Activated T-cell treated with anti-CD3 and anti-CD28 coated beads, Interleukin-2, amount 50 U/mL, for 72 hours (primary cell): ENCODE measurements at regions not wholly inside any gene's neighbourhood (a gene's known extent, or its start where the extent isn't known, plus 50 kb on each side); places are given as distances from the start of the nearest gene placed in this dataset.
"Not testable (repeated sequence)": the region's sequence is repeated elsewhere in the genome, so short reads cannot be mapped to it uniquely, and the experiment has no call there.

ENCODE experiments used
- ATAC-seq, 2 donors: fragments of 150-1000 bp; cut with Tn5 transposase; replicated peaks in 1 of 2; 2 replicates each; pipeline ENCODE4 v1.10.0; 2021; ENCODE audit warnings: moderate library complexity in 2 of 2, mild to moderate bottlenecking in 1 of 2
- DNase-seq, 2 donors: peaks; one replicate each; pipeline ENCODE4 v3.0.0; 2021 to 2022; ENCODE audit warnings: mixed read lengths in 1 of 2
- H3K27ac Mint-ChIP-seq: one replicate; pipeline ENCODE4 v1.8.0; 2022; ENCODE audit warnings: mild to moderate bottlenecking, moderate library complexity, mixed read lengths
- H3K27me3 Mint-ChIP-seq: one replicate; pipeline ENCODE4 v1.8.0; 2022; ENCODE audit warnings: low read depth, mixed read lengths
- H3K36me3 Mint-ChIP-seq, 2 donors: one replicate each; pipeline ENCODE4 v1.8.0; 2022; ENCODE audit warnings: mixed read lengths in 2 of 2, mild to moderate bottlenecking in 1 of 2; ENCODE audit not compliant: insufficient read depth in 2 of 2
- H3K4me1 Mint-ChIP-seq: one replicate; pipeline ENCODE4 v1.8.0; 2022; ENCODE audit warnings: low read depth, mixed read lengths
- H3K4me3 Mint-ChIP-seq, 2 donors: one replicate each; pipeline ENCODE4 v1.8.0; 2022; ENCODE audit warnings: mild to moderate bottlenecking in 2 of 2, mixed read lengths in 2 of 2, moderate library complexity in 2 of 2
- H3K9me3 Mint-ChIP-seq, 2 donors: one replicate each; pipeline ENCODE4 v1.8.0; 2022; ENCODE audit warnings: mixed read lengths in 2 of 2

DNA sequence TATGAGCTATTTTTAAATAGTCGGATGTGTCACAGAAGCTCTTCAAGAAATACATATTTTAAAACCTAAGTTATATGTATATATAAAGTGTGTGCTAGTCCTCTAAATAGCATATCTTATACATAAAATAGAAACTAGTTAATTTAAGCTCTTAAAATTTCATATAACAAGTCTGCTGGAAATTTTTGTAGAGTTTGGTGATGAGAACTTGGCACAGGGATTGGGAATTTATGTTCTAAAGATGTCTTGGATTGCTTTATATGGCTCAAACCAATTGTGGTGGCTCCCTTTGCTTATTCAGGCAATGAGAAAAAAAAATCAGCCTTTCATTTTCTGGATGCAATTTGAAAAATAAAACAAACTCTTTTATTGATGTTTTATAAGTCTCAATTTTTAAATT, 142.8 kb upstream of the KCNJ3 start:
- Mint-ChIP-seq H3K9me3 (peaks cover 0 to 2% of the 10 kb centered on the region in 2 donors), H3K36me3 (no peaks in the 10 kb centered on the region), H3K4me1 (no peaks in the 10 kb centered on the region), H3K27me3 (no peaks in the 10 kb centered on the region), H3K27ac (no peak overlapping the region), H3K4me3 (no peak overlapping the region)
- ATAC-seq (no peak), DNase-seq (no peak)

DNA sequence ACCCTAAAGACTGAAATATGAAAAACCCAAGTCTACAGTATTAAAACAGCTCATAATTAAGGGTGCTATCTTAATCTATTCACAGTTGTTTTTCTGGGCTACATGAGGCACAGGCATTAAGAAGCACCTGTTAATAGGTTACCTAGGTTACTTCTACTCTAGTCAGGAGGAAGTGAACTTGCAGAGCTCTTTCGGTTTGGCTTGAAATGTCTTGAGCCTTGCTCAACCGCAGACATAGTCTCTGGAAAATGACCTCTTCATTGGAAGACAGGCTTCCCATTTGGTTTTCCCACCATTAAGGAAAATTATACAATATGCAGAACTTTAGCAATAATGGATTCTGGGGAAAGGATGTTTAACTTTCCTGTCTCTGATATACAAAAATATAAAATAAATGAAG, 142.3 kb upstream of the KCNJ3 start:
- no peak for ATAC-seq
- no peaks in the 10 kb centered on the region for H3K27me3 Mint-ChIP-seq

DNA sequence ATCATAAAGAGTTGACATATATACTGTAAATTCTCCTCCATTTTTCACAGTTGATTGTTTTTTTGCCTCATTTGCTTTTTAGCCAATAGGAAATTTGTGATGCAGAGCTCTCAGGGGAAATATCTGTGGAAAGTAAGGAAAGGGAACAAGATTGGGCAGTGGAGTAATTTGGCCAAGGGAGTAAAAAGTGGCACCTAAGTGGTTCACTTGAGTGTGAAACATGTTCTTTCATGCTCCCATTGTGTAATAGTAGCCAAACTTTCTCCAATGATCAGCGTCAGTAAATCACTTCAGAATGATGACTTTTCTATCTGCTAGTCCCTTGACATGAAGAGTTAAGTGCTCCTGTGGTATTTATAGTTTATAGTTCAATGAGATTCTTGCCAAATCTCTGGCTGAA, 141.9 kb upstream of the KCNJ3 start:
- no peak overlapping the region for H3K27ac Mint-ChIP-seq

More for the DNA sequence above, 142.3 kb upstream of the KCNJ3 start:
- DNase-seq: no peak
- H3K4me3 Mint-ChIP-seq: no peak overlapping the region
- H3K4me1 Mint-ChIP-seq: no peaks in the 10 kb centered on the region
- no peak overlapping the region for H3K27ac Mint-ChIP-seq
- no peaks in the 10 kb centered on the region for H3K36me3 Mint-ChIP-seq
- H3K9me3 Mint-ChIP-seq: peaks cover 0 to 2% of the 10 kb centered on the region in 2 donors

DNA sequence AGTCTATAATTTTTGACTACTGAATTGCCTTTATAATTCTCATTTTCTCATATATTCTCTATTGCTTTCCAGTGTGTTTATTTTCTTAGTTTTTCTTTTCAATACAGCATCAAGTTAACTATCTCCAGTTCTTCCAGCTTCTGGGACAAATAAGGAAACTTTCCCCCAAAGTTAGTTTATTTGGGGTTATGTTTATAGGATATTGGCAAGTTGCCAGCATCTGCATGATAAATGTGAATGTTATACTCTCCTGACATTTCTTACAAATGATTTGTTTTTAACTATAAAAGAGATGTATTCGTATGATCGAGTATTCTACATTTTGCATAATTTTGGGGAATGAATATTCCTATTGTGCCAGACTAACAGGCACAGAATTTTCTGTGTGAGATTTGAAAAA, 140.6 kb upstream of the KCNJ3 start:
- no peak for ATAC-seq
- H3K36me3 Mint-ChIP-seq: no peaks in the 10 kb centered on the region
- H3K27ac Mint-ChIP-seq: no peak overlapping the region
- no peaks in the 10 kb centered on the region for H3K4me1 Mint-ChIP-seq
- no peaks in the 10 kb centered on the region for H3K9me3 Mint-ChIP-seq
- no peak overlapping the region for H3K4me3 Mint-ChIP-seq
- no peak for DNase-seq
- no peaks in the 10 kb centered on the region for H3K27me3 Mint-ChIP-seq

More for the DNA sequence above, 141.9 kb upstream of the KCNJ3 start:
- peaks cover 0 to 2% of the 10 kb centered on the region in 2 donors for H3K9me3 Mint-ChIP-seq
- H3K27me3 Mint-ChIP-seq: no peaks in the 10 kb centered on the region
- H3K4me3 Mint-ChIP-seq: no peak overlapping the region
- H3K36me3 Mint-ChIP-seq: no peaks in the 10 kb centered on the region
- ATAC-seq (no peak), DNase-seq (no peak)
- H3K4me1 Mint-ChIP-seq: no peaks in the 10 kb centered on the region

DNA sequence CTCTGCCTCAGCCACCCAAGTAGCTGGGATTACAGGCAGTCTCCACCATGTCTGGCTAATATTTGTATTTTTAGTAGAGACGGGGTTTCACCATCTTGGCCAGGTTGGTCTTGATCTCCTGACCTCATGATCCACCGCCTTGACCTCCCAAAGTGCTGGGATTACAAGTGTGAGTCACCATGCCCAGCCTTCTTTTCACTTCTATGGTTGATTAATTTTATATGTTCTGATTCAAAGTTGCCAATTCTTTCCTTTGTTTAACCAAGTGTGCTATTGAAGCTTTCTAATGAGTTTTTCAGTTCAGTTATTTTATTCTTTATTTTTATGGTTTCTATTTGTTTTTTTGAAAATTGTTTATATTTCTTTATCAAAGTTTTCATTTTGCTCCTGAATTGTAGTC, 133.1 kb upstream of the KCNJ3 start:
- H3K9me3 Mint-ChIP-seq: peaks cover 4% of the 10 kb centered on the region in 2 donors
- H3K4me1 Mint-ChIP-seq: no peaks in the 10 kb centered on the region
- no peaks in the 10 kb centered on the region for H3K36me3 Mint-ChIP-seq
- no peak overlapping the region for H3K27ac Mint-ChIP-seq
- ATAC-seq (no peak), DNase-seq (no peak)
- H3K4me3 Mint-ChIP-seq: no peak overlapping the region
- no peaks in the 10 kb centered on the region for H3K27me3 Mint-ChIP-seq

DNA sequence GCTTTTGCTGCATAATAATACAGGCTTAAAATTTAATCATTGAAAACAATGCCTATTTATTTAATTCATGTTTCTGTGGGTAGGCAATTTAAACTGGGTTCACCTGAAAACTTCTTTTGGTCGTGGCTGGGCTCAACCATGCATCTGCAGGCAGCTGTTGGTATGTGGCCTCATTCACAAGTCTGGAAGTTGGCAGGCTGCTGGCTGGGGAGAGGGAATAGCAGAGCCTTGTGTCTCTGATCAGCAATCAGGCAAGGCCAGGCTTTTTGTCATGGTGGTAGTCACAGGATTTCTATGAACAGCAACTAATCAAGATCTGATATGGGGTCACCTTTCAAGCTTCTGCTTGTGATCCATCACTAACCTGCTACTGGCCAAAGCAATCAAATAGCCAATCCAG, 130.1 kb upstream of the KCNJ3 start:
- no peak overlapping the region for H3K27ac Mint-ChIP-seq
- H3K4me3 Mint-ChIP-seq: no peak overlapping the region
- no peaks in the 10 kb centered on the region for H3K36me3 Mint-ChIP-seq
- no peaks in the 10 kb centered on the region for H3K27me3 Mint-ChIP-seq
- no peaks in the 10 kb centered on the region for H3K4me1 Mint-ChIP-seq
- ATAC-seq: no peak
- peaks cover 2 to 4% of the 10 kb centered on the region in 2 donors for H3K9me3 Mint-ChIP-seq
- DNase-seq: no peak

DNA sequence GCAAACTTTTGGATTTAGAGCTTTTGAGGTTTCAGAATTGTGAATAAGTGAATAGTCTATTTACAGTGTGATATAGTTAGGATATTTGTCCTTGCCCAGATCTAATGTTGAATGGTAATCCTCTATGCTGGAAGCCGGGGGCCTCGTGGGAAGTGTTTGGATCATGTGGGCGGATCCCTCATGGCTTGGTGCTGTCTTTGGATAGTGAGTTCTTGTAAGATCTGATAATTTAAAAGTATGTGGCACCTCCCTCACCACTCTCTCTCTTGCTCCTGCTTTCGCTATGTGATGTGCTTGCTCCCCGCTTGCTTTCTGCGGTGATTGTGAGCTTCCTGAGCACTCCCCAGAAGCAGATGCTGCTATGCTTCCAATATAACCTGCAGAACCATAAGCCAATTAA, 128.0 kb upstream of the KCNJ3 start:
- Mint-ChIP-seq H3K4me1 (no peaks in the 10 kb centered on the region), H3K27ac (no peak overlapping the region), H3K36me3 (no peaks in the 10 kb centered on the region), H3K4me3 (no peak overlapping the region), H3K27me3 (no peaks in the 10 kb centered on the region), H3K9me3 (no peaks in the 10 kb centered on the region)
- DNase-seq: no peak
- no peak for ATAC-seq

DNA sequence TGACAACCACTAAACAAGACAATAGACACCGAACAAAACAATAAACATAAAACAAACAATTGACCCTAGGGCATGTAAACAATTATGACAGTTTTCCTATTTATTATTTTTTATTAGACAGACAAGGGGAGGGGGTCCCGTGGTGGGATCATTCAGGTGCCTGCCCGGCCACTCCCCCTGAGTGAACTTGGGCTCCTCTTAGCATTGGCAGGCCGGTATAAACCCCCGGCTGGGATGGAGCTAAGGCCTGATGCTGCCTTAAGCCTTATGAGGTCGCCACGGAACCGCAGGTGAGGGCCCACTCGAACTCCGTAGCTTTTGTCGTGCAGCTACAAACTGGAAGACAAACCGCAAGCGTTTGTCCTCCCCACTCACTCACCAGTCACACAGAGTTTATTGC, 121.8 kb upstream of the KCNJ3 start:
- not testable (repeated sequence) for H3K27ac Mint-ChIP-seq, H3K9me3 Mint-ChIP-seq, H3K36me3 Mint-ChIP-seq, DNase-seq, ATAC-seq, H3K4me3 Mint-ChIP-seq, H3K4me1 Mint-ChIP-seq, H3K27me3 Mint-ChIP-seq

DNA sequence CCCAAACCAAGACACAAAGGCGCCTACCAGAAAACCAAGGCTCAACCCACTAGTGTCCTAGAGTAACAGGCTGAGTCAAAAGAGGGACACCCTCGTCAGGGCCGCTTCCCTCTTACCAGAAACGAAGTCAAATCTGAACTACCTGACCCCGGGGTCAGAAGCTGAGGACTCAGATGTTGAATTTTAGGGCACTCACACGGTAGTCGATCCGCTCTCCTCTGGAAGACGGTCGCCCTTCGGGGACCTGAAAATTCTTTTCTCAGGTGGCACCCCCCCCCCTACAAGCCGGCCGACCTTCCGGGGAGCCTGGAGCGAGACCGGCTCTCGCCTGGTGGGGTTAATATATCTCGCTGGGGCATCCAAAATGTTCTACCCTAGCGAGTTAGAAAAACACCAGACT, 121.1 kb upstream of the KCNJ3 start:
- no peaks in the 10 kb centered on the region for H3K4me1 Mint-ChIP-seq
- H3K27ac Mint-ChIP-seq: no peak overlapping the region
- H3K27me3 Mint-ChIP-seq: no peaks in the 10 kb centered on the region
- H3K4me3 Mint-ChIP-seq: no peak overlapping the region
- H3K36me3 Mint-ChIP-seq: no peaks in the 10 kb centered on the region
- H3K9me3 Mint-ChIP-seq: peaks cover 0 to 3% of the 10 kb centered on the region in 2 donors
- no peak for ATAC-seq
- no peak for DNase-seq

DNA sequence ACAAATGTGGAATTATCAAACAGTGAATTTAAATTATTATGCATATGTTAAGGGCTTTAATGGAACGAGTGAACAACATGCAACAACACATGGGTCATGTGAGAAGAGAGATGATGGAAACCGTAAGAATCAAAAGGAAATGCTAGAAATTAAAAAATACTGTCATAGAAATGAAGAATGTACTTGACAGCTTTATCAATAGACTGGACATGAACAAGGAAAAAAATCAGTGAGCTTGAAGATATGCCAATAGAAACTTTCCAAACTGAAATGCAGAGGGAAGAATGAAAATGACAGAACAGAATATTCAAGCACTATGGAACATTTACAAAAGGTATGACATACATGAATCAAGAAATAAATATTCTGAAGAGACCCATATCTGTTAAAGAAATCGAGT, 117.7 kb upstream of the KCNJ3 start:
- Mint-ChIP-seq H3K4me3 (no peak overlapping the region), H3K4me1 (no peaks in the 10 kb centered on the region), H3K9me3 (peaks cover 3 to 5% of the 10 kb centered on the region in 2 donors), H3K27ac (no peak overlapping the region), H3K27me3 (no peaks in the 10 kb centered on the region), H3K36me3 (no peaks in the 10 kb centered on the region)
- no peak for DNase-seq
- no peak for ATAC-seq

DNA sequence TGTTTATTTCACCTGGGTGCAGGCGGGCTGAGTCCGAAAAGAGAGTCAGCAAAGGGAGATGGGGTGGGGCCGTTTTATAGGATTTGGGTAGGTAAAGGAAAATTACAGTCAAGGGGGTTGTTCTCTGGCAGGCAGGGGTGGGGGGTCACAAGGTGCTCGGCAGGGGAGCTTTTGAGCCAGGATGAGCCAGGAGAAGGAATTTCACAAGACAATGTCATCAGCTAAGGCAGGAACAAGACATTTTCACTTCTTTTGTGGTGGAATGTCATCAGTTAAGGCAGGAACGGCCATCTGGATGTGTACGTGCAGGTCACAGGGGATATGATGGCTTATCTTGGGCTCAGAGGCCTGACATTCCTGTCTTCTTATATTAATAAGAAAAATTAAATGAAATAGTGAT, 115.8 kb upstream of the KCNJ3 start:
- H3K4me1 Mint-ChIP-seq, H3K4me3 Mint-ChIP-seq, H3K36me3 Mint-ChIP-seq, H3K9me3 Mint-ChIP-seq, DNase-seq, ATAC-seq, H3K27ac Mint-ChIP-seq, H3K27me3 Mint-ChIP-seq: not testable (repeated sequence)

DNA sequence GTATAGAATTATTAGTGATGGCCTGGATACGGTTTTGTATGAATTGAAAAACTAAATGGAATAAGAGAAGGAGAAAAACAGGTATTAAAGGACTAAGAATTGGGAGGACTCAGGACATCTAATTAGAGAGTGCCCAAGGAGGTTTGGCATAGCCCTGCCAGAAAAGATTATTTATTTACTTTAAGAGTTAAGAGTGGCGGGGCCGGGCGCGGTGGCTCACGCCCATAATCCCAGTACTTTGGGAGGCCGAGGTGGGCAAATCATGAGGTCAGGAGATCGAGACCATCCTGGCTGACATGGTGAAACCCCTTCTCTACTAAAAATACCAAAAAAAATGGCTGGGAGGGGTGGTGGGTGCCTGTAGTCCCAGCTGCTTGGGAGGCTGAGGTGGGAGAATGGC, 115.2 kb upstream of the KCNJ3 start:
- H3K4me1 Mint-ChIP-seq, H3K9me3 Mint-ChIP-seq, H3K36me3 Mint-ChIP-seq, ATAC-seq, H3K4me3 Mint-ChIP-seq, H3K27ac Mint-ChIP-seq, DNase-seq, H3K27me3 Mint-ChIP-seq: not testable (repeated sequence)

DNA sequence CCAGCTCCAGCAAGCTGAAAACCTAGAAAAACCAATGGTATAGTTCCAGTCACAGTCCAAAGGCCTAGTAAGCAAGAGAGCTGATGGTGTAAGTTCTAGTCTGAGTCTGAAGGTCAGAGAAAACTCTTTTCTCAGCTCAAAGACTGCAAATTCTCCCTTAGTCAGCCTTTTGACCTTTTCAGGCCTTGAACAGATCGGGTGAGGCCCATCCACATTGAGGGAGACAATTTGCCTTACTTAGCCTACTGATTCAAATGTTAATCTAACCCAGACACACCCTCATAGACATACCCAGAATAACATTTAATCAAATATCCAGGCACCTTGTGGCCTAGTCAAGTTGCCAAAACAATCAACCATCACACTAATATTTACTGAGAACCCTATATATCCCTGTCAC, 110.8 kb upstream of the KCNJ3 start:
- DNase-seq (no peak), ATAC-seq (no peak)
- no peak overlapping the region for H3K27ac Mint-ChIP-seq
- H3K27me3 Mint-ChIP-seq: no peaks in the 10 kb centered on the region
- H3K4me3 Mint-ChIP-seq: no peak overlapping the region
- H3K36me3 Mint-ChIP-seq: no peaks in the 10 kb centered on the region
- peaks cover 2 to 4% of the 10 kb centered on the region in 2 donors for H3K9me3 Mint-ChIP-seq
- no peaks in the 10 kb centered on the region for H3K4me1 Mint-ChIP-seq

DNA sequence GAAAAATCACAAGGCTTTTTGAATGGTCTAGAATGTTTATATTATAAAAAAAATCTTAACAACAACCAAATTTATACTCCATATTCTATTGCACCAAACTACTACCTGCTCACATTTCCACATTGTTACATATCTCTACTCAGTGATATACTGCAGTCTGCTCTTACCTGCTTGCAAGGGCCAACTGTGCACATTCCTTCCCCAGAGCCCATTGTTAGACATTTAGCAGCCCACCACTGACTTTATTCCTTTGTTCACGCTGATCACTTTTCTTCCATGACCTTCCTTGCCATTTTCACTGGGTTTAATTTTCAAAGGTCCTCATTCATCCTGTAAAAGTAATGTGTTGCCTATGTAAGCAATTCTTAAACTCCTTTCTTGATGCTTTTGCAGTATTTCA, 109.7 kb upstream of the KCNJ3 start:
- Mint-ChIP-seq H3K27ac (no peak overlapping the region), H3K27me3 (no peaks in the 10 kb centered on the region), H3K4me1 (no peaks in the 10 kb centered on the region), H3K36me3 (no peaks in the 10 kb centered on the region), H3K9me3 (peaks cover 0 to 2% of the 10 kb centered on the region in 2 donors), H3K4me3 (no peak overlapping the region)
- ATAC-seq (no peak), DNase-seq (no peak)

DNA sequence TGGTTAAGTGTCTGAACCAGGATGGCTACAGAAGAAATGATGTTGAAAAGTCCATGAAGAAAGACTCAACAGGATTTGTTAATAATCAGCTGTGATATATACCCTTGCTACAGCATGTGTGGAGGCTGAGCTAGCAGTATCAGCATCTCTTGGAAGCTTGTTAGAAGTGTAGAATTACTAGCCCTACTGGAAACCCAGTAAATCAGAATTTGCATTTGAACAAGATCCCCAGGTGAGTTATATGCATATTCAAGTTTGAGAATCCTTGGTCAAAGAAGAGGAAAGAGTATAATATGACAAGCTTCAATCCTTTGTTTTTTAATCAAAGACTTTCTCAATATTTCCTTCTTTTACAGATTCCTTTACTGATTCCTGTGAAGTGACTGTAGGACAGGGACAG, 109.0 kb upstream of the KCNJ3 start:
- Mint-ChIP-seq H3K27ac (no peak overlapping the region), H3K36me3 (no peaks in the 10 kb centered on the region), H3K4me3 (no peak overlapping the region), H3K27me3 (no peaks in the 10 kb centered on the region), H3K9me3 (peaks cover 0 to 2% of the 10 kb centered on the region in 2 donors), H3K4me1 (no peaks in the 10 kb centered on the region)
- ATAC-seq (no peak), DNase-seq (no peak)
